OCI-LY7 (cell line): ENCODE measurements at regions not wholly inside any gene's neighbourhood (a gene's known extent, or its start where the extent isn't known, plus 50 kb on each side); places are given as distances from the start of the nearest gene placed in this dataset.

ENCODE experiments used
- BruUV-seq: library from RNA; stranded (reverse); fragments of 400-500 nt; replicated peaks from 2 replicates; lab custom pipeline; 2021; lab: Mats Ljungman, UMichigan
- CTCF ChIA-PET: fragments of 300-600 bp; sonication (Branson Sonifier 250); formaldehyde crosslinking; loops from one replicate; lab custom pipeline; 2022; ENCODE audit warnings: antibody characterized with exemption; ENCODE audit not compliant: unreplicated experiment; lab: Charles Lee
- POLR2A ChIA-PET: fragments of 300-600 bp; sonication (Branson Sonifier 250); formaldehyde crosslinking; loops from one replicate; lab custom pipeline; 2022; ENCODE audit warnings: antibody characterized with exemption; lab: Charles Lee
- DNase-seq: peaks from one replicate; pipeline ENCODE4 v3.0.0-alpha.2; 2015; ENCODE audit warnings: low spot score
- H2AFZ ChIP-seq: fragments of 200-600 bp; sonication (generic), shearing (Covaris generic); 2 replicates; pipeline ENCODE4 v1.6.1; 2014; ENCODE audit warnings: mild to moderate bottlenecking, antibody characterized with exemption, low read length, moderate library complexity
- H3K27ac ChIP-seq: fragments of 200-600 bp; sonication (generic); 2 replicates; pipeline ENCODE4 v1.5.1; 2014; ENCODE audit warnings: mixed run types, low read depth, mild to moderate bottlenecking, moderate library complexity, low read length, inconsistent platforms; ENCODE audit not compliant: poor library complexity, severe bottlenecking
- H3K36me3 ChIP-seq: fragments of 200-600 bp; sonication (generic); 2 replicates; pipeline ENCODE4 v1.6.1; 2014; ENCODE audit warnings: mild to moderate bottlenecking, antibody characterized with exemption, low read length, moderate library complexity, mixed read lengths; ENCODE audit not compliant: insufficient read depth
- H3K4me1 ChIP-seq: fragments of 200-600 bp; sonication (generic); 2 replicates; pipeline ENCODE4 v1.5.1; 2014; ENCODE audit warnings: mild to moderate bottlenecking, low read length; ENCODE audit not compliant: insufficient read depth, poor library complexity, severe bottlenecking
- H3K4me2 ChIP-seq: fragments of 200-600 bp; sonication (generic); 2 replicates; pipeline ENCODE4 v1.6.1; 2014; ENCODE audit warnings: mild to moderate bottlenecking, low read length
- H3K4me3 ChIP-seq: fragments of 200-600 bp; sonication (generic); 2 replicates; pipeline ENCODE4 v1.5.1; 2014; ENCODE audit warnings: mild to moderate bottlenecking, low read depth, low read length; ENCODE audit not compliant: poor library complexity, severe bottlenecking
- H3K79me2 ChIP-seq: fragments of 200-600 bp; sonication (generic); 2 replicates; pipeline ENCODE4 v1.6.1; 2016; ENCODE audit warnings: low read depth, mild to moderate bottlenecking, low read length, moderate library complexity, mixed read lengths; ENCODE audit not compliant: insufficient read depth
- H3K9me2 ChIP-seq: fragments of 200-600 bp; sonication (generic); 2 replicates; pipeline ENCODE4 v1.6.1; 2016; ENCODE audit warnings: mild to moderate bottlenecking, low read length, mixed read lengths; ENCODE audit not compliant: insufficient read depth
- H3K9me3 ChIP-seq: fragments of 200-600 bp; sonication (generic); 2 replicates; pipeline ENCODE4 v1.6.1; 2014; ENCODE audit warnings: mild to moderate bottlenecking, mixed run types, low read length, mixed read lengths
- H4K20me1 ChIP-seq: fragments of 200-600 bp; sonication (generic); 2 replicates; pipeline ENCODE4 v1.6.1; 2014; ENCODE audit warnings: mild to moderate bottlenecking, antibody characterized with exemption, low read length, moderate library complexity, mixed read lengths; ENCODE audit not compliant: insufficient read depth
- CTCF ChIP-seq: fragments of 200-600 bp; sonication (generic); conservative IDR thresholded peaks from 2 replicates; pipeline ENCODE4 v1.5.1; 2014; ENCODE audit warnings: mild to moderate bottlenecking, antibody characterized with exemption, low read length, moderate library complexity, mixed read lengths
- EZH2phosphoT487 ChIP-seq: fragments of 200-600 bp; sonication (generic); IDR thresholded peaks from 2 replicates; pipeline ENCODE4 v1.6.1; 2018; ENCODE audit warnings: low read depth, borderline replicate concordance, mild to moderate bottlenecking, mixed run types, antibody characterized with exemption, low read length, moderate library complexity, mixed read lengths
- intact Hi-C: fragments of 100-400 bp; cut with micrococcal nuclease; formaldehyde crosslinking; loops from one replicate; pipeline ENCODE4 v1.10.0; 2022; ENCODE audit not compliant: unreplicated experiment

GRCh38 chr4:144402999-144403398 lies 243.0 kb upstream of the HHIP start:
- Histone ChIP-seq H2AFZ (no peak overlapping the region), H3K4me3 (no peak overlapping the region), H3K9me2 (no peaks in the 10 kb centered on the region), H3K36me3 (no peaks in the 10 kb centered on the region), H3K79me2 (no peaks in the 10 kb centered on the region), H3K4me2 (no peak overlapping the region), H3K27ac (no peak overlapping the region), H4K20me1 (no peaks in the 10 kb centered on the region), H3K9me3 (no peaks in the 10 kb centered on the region), H3K4me1 (no peaks in the 10 kb centered on the region)
- POLR2A ChIA-PET, result interaction anchor here (0.7 kb wide), 1 partner anchor 138 kb away, joined by 3 read pairs; no protein-coding TSS in a partner anchor
- BruUV-seq, result no TSS peak
- no peak for DNase-seq
- CTCF ChIA-PET, result no interaction called here
- TF ChIP-seq CTCF (no peak), EZH2phosphoT487 (no peak)
- intact Hi-C loops, result no loop called here

- Histone ChIP-seq H3K9me3 (no peaks in the 10 kb centered on the region), H3K9me2 (no peaks in the 10 kb centered on the region), H3K4me1 (no peaks in the 10 kb centered on the region), H3K4me2 (no peak overlapping the region), H3K36me3 (no peaks in the 10 kb centered on the region), H2AFZ (no peak overlapping the region), H3K27ac (no peak overlapping the region), H4K20me1 (no peaks in the 10 kb centered on the region), H3K79me2 (no peaks in the 10 kb centered on the region), H3K4me3 (no peak overlapping the region)
- TF ChIP-seq EZH2phosphoT487 (no peak), CTCF (no peak)
- no peak for DNase-seq
- ChIA-PET CTCF (no interaction called here), POLR2A (interaction anchor here (0.7 kb wide), 1 partner anchor 139 kb away, joined by 3 read pairs; no protein-coding TSS in a partner anchor)
- no TSS peak for BruUV-seq
- intact Hi-C loops, result no loop called here
Observed at GRCh38 chr4:144403893-144404292, 242.1 kb upstream of the HHIP start.

- POLR2A ChIA-PET, result no interaction called here
- CTCF ChIA-PET, result no interaction called here
- TF ChIP-seq CTCF (no peak), EZH2phosphoT487 (no peak)
- Histone ChIP-seq H3K4me1 (no peaks in the 10 kb centered on the region), H3K4me2 (no peak overlapping the region), H3K36me3 (no peaks in the 10 kb centered on the region), H2AFZ (no peak overlapping the region), H3K79me2 (no peaks in the 10 kb centered on the region), H4K20me1 (no peaks in the 10 kb centered on the region), H3K9me3 (no peaks in the 10 kb centered on the region), H3K9me2 (no peaks in the 10 kb centered on the region), H3K4me3 (no peak overlapping the region), H3K27ac (no peak overlapping the region)
- intact Hi-C loops, result no loop called here
- BruUV-seq, result no TSS peak
- no peak for DNase-seq
Observed at GRCh38 chr4:144409525-144409924, 236.4 kb upstream of the HHIP start.
